ENCODE measurements at regions not wholly inside any gene's neighbourhood (a gene's known extent, or its start where the extent isn't known, plus 50 kb on each side); places are given as distances from the start of the nearest gene placed in this dataset.
"Not testable (repeated sequence)": the region's sequence is repeated elsewhere in the genome, so short reads cannot be mapped to it uniquely, and the experiment has no call there.

- not testable (repeated sequence) for DNase-seq (ENCODE audit: low read depth)
Measured at GRCh38 chr17:61539728-61540127, 51.3 kb downstream of the NACA2 start.

DNA sequence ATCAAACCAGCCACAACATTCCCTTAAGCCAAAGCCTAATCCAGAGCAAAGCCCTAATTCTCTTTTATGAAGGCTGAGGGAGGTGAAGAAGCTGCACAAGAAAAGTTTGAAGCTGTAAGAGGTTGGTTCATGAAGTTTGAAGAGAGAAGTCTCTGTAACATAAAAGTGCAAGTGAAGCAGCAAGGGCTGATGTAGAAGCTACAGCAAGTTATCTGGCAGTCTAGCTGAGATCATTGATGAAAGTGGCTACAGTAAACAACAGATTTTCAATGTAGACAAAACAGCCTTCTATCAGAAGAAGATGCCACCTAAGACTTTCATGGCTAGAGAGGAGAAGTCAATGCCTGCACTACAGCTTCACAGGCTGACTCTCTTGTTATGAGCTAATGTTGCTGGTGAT lies 52.5 kb downstream of the NACA2 start:
- DNase-seq (ENCODE audit: low read depth): no peak

GRCh38 chr17:61537264-61537771 lies 53.7 kb downstream of the NACA2 start:
- no peak for DNase-seq (ENCODE audit: low read depth)

DNA sequence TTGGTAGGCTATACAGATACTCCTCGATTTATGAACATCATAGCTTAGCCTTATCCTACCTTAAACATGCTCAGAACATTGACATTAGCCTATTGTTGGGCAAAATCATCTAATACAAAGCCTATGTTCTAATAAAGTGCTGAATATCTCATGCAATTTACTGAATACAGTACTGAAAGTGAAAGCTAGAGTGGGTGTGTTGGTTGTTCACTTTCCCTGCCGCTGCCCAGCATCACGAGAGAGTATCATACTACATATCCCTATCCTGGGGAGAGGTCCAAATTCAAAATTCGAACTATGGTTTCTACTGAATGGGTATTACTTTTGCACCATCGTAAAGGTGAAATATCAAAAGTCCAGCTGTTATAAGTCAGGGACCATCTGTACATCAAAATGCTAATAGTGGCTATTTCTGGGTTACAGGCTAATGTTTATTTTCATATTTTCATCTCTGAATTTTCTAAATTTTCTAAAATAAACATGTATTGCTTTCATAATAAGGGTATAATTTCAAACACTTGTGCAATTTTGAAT lies 54.5 kb downstream of the NACA2 start:
- DNase-seq (ENCODE audit: low read depth): peak; percentile 9
